Neural progenitor cell (in vitro differentiated cells): ENCODE measurements at regions not wholly inside any gene's neighbourhood (a gene's known extent, or its start where the extent isn't known, plus 50 kb on each side); places are given as distances from the start of the nearest gene placed in this dataset.
"Not testable (repeated sequence)": the region's sequence is repeated elsewhere in the genome, so short reads cannot be mapped to it uniquely, and the experiment has no call there.

Experiments used
- DNase-seq: peaks from one replicate; pipeline ENCODE4 v3.0.0-alpha.2; 2016; ENCODE audit warnings: low spot score
- H2AFZ ChIP-seq: fragments of 200-600 bp; sonication (generic); replicated peaks from 2 replicates; pipeline ENCODE4 v1.6.1; 2016; ENCODE audit warnings: antibody characterized with exemption
- H3F3A ChIP-seq: fragments of 200-600 bp; sonication (generic); 2 replicates; pipeline ENCODE4 v1.6.1; 2016; ENCODE audit warnings: antibody characterized with exemption, low read depth
- H3K27ac ChIP-seq: fragments of 200-600 bp; sonication (generic); 2 replicates; pipeline ENCODE4 v1.5.1; 2016; ENCODE audit warnings: mild to moderate bottlenecking
- H3K27me3 ChIP-seq: fragments of 200-600 bp; sonication (generic); 2 replicates; pipeline ENCODE4 v1.6.1; 2016; ENCODE audit warnings: mild to moderate bottlenecking, moderate library complexity
- H3K36me3 ChIP-seq: fragments of 200-600 bp; sonication (generic); 2 replicates; pipeline ENCODE4 v1.5.1; 2016
- H3K4me1 ChIP-seq: fragments of 200-600 bp; sonication (generic); 2 replicates; pipeline ENCODE4 v1.6.1; 2016; ENCODE audit warnings: mixed run types
- H3K4me2 ChIP-seq: fragments of 200-600 bp; sonication (generic); 2 replicates; pipeline ENCODE4 v1.6.1; 2016
- H3K4me3 ChIP-seq: fragments of 200-600 bp; sonication (generic); 2 replicates; pipeline ENCODE4 v1.5.1; 2016
- H3K79me2 ChIP-seq: fragments of 200-600 bp; sonication (generic); 2 replicates; pipeline ENCODE4 v1.6.1; 2016; ENCODE audit warnings: low read depth
- H3K9ac ChIP-seq: fragments of 200-600 bp; sonication (generic); 2 replicates; pipeline ENCODE4 v1.6.1; 2016
- H3K9me3 ChIP-seq: fragments of 200-600 bp; sonication (generic); 2 replicates; pipeline ENCODE4 v1.5.1; 2016; ENCODE audit warnings: low read depth
- H4K20me1 ChIP-seq: fragments of 200-600 bp; sonication (generic); 2 replicates; pipeline ENCODE4 v1.6.1; 2016; ENCODE audit warnings: low read depth
- H3K27ac Mint-ChIP-seq: 3 replicates; pipeline ENCODE4 v1.8.0; 2021; ENCODE audit warnings: mixed read lengths
- H3K27me3 Mint-ChIP-seq: 2 replicates; pipeline ENCODE4 v1.8.0; 2022; ENCODE audit warnings: low read depth, mild to moderate bottlenecking, inconsistent platforms, moderate library complexity, mixed read lengths; ENCODE audit not compliant: insufficient read depth
- H3K36me3 Mint-ChIP-seq: 3 replicates; pipeline ENCODE4 v1.8.0; 2021; ENCODE audit warnings: mixed read lengths
- H3K4me1 Mint-ChIP-seq: 3 replicates; pipeline ENCODE4 v1.8.0; 2021; ENCODE audit warnings: mixed read lengths
- H3K4me3 Mint-ChIP-seq: 3 replicates; pipeline ENCODE4 v1.8.0; 2021; ENCODE audit warnings: mild to moderate bottlenecking, moderate library complexity, mixed read lengths
- H3K9me3 Mint-ChIP-seq: 3 replicates; pipeline ENCODE4 v1.8.0; 2020; ENCODE audit warnings: mixed read lengths
- EZH2 ChIP-seq: fragments of 200-600 bp; sonication (generic); IDR thresholded peaks from 2 replicates; pipeline ENCODE4 v1.6.1; 2017; ENCODE audit warnings: antibody characterized with exemption, mild to moderate bottlenecking, moderate library complexity
- EZH2phosphoT487 ChIP-seq: fragments of 200-600 bp; sonication (generic); IDR thresholded peaks from 2 replicates; pipeline ENCODE4 v1.6.1; 2017; ENCODE audit warnings: antibody characterized with exemption
- TF ChIP-seq, protein P1 (sequence below): fragments of 200-600 bp; sonication (generic); IDR thresholded peaks from 2 replicates; pipeline ENCODE4 v1.5.1; 2017; ENCODE audit warnings: antibody characterized with exemption, mild to moderate bottlenecking

DNA sequence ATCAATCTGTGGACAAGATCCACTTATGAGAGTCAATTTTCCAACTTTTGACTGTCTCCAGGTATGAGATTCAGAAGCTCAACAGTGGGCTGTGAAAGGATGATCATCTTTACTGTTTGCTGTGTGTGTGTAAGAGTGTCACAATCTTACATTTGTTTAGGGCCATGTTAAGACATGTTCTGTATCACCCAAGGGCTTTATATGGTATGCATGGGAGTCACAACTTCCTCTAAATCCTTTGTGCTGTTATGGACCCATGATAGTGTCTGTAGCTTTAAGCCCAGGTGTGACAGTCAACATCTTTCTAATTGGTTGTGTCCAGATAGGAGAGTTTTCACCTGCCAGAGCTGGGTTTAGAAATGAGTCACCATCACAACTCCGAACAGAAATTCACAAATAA is 70.2 kb downstream of the ZNF726 start:
- H2AFZ ChIP-seq, H3F3A ChIP-seq, H3K9ac ChIP-seq, H3K27me3 Mint-ChIP-seq, H3K27ac Mint-ChIP-seq, H4K20me1 ChIP-seq, H3K4me1 ChIP-seq, H3K4me1 Mint-ChIP-seq, H3K4me3 Mint-ChIP-seq, DNase-seq, H3K4me2 ChIP-seq, H3K9me3 ChIP-seq, H3K27ac ChIP-seq, H3K79me2 ChIP-seq, H3K27me3 ChIP-seq, H3K36me3 Mint-ChIP-seq, H3K36me3 ChIP-seq, H3K4me3 ChIP-seq: not testable (repeated sequence)
- peaks cover 36% of the 10 kb centered on the region for H3K9me3 Mint-ChIP-seq

DNA sequence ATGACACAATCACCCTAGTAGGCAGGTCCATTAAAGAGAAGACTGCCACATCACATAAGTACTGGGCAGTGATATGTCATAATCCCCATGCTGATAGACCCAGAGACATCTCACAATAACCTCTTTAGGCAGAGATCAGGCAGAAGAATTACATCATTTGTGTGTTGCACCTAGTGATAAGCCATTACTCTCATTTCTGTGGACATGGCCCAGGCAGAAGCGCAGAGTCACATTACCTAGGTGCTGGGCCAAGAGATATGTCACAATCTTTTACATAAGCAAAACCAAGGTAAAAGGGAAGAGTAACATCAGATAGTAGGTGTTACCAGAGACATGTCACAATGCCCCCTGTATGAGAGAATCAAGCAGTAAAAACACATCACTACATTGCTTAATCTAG is 71.9 kb downstream of the ZNF726 start:
- Histone ChIP-seq H3K27ac (no peak overlapping the region), H3K36me3 (no peaks in the 10 kb centered on the region), H3K9me3 (peaks cover 2% of the 10 kb centered on the region), H3F3A (no peaks in the 10 kb centered on the region), H3K4me1 (no peaks in the 10 kb centered on the region), H3K4me2 (no peak overlapping the region), H3K79me2 (no peaks in the 10 kb centered on the region), H4K20me1 (no peaks in the 10 kb centered on the region), H3K4me3 (no peak overlapping the region), H2AFZ (no peak overlapping the region), H3K9ac (no peak overlapping the region), H3K27me3 (no peaks in the 10 kb centered on the region)
- Mint-ChIP-seq H3K27ac (no peak overlapping the region), H3K27me3 (peaks cover 2% of the 10 kb centered on the region), H3K4me3 (no peak overlapping the region), H3K4me1 (no peaks in the 10 kb centered on the region), H3K9me3 (peaks cover 25% of the 10 kb centered on the region), H3K36me3 (no peaks in the 10 kb centered on the region)
- no peak for DNase-seq
- TF ChIP-seq EZH2, result no peak
- TF ChIP-seq, protein P1, sequence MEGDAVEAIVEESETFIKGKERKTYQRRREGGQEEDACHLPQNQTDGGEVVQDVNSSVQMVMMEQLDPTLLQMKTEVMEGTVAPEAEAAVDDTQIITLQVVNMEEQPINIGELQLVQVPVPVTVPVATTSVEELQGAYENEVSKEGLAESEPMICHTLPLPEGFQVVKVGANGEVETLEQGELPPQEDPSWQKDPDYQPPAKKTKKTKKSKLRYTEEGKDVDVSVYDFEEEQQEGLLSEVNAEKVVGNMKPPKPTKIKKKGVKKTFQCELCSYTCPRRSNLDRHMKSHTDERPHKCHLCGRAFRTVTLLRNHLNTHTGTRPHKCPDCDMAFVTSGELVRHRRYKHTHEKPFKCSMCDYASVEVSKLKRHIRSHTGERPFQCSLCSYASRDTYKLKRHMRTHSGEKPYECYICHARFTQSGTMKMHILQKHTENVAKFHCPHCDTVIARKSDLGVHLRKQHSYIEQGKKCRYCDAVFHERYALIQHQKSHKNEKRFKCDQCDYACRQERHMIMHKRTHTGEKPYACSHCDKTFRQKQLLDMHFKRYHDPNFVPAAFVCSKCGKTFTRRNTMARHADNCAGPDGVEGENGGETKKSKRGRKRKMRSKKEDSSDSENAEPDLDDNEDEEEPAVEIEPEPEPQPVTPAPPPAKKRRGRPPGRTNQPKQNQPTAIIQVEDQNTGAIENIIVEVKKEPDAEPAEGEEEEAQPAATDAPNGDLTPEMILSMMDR, result no peak
- TF ChIP-seq EZH2phosphoT487, result no peak

GRCh38 chr19:23991170-23991569 is 76.5 kb downstream of the ZNF726 start:
- Histone ChIP-seq H3F3A (no peaks in the 10 kb centered on the region), H3K27ac (no peak overlapping the region), H3K4me2 (no peak overlapping the region), H4K20me1 (no peaks in the 10 kb centered on the region), H3K27me3 (no peaks in the 10 kb centered on the region), H3K36me3 (no peaks in the 10 kb centered on the region), H3K4me3 (no peak overlapping the region), H3K79me2 (no peaks in the 10 kb centered on the region), H3K4me1 (no peaks in the 10 kb centered on the region), H3K9ac (no peak overlapping the region), H2AFZ (no peak overlapping the region), H3K9me3 (peaks cover 11% of the 10 kb centered on the region)
- Mint-ChIP-seq H3K36me3 (no peaks in the 10 kb centered on the region), H3K4me3 (no peak overlapping the region), H3K4me1 (no peaks in the 10 kb centered on the region), H3K27ac (no peak overlapping the region), H3K9me3 (peaks cover 27% of the 10 kb centered on the region), H3K27me3 (peaks cover 1% of the 10 kb centered on the region)
- TF ChIP-seq, protein P1, result no peak
- no peak for TF ChIP-seq EZH2
- no peak for TF ChIP-seq EZH2phosphoT487
- no peak for DNase-seq

GRCh38 chr19:23992348-23992747 is 77.7 kb downstream of the ZNF726 start:
- Histone ChIP-seq H2AFZ (no peak overlapping the region), H3K79me2 (no peaks in the 10 kb centered on the region), H3K27me3 (no peaks in the 10 kb centered on the region), H3K4me2 (no peak overlapping the region), H3K27ac (no peak overlapping the region), H3K36me3 (no peaks in the 10 kb centered on the region), H3K4me3 (no peak overlapping the region), H3K4me1 (no peaks in the 10 kb centered on the region), H3K9me3 (peaks cover 19% of the 10 kb centered on the region), H3K9ac (no peak overlapping the region), H3F3A (no peaks in the 10 kb centered on the region), H4K20me1 (no peaks in the 10 kb centered on the region)
- no peak overlapping the region for H3K4me3 Mint-ChIP-seq
- TF ChIP-seq EZH2phosphoT487 (no peak), EZH2 (no peak)
- TF ChIP-seq, protein P1, result no peak
- no peaks in the 10 kb centered on the region for H3K27me3 Mint-ChIP-seq
- DNase-seq, result no peak
- H3K27ac Mint-ChIP-seq, result no peak overlapping the region
- H3K4me1 Mint-ChIP-seq, result no peaks in the 10 kb centered on the region
- peaks cover 30% of the 10 kb centered on the region for H3K9me3 Mint-ChIP-seq
- H3K36me3 Mint-ChIP-seq, result no peaks in the 10 kb centered on the region
